H1 (cell line): ENCODE measurements at regions not wholly inside any gene's neighbourhood (a gene's known extent, or its start where the extent isn't known, plus 50 kb on each side); places are given as distances from the start of the nearest gene placed in this dataset.

ENCODE experiments used
- CTCF ChIA-PET: fragments of 300-600 bp; sonication (Branson Sonifier 250); formaldehyde crosslinking; loops from one replicate; lab custom pipeline; 2021; ENCODE audit not compliant: partially characterized antibody; lab: Charles Lee
- POLR2A ChIA-PET: fragments of 300-600 bp; sonication (Branson Sonifier 250); formaldehyde crosslinking; loops from one replicate; lab custom pipeline; 2021; ENCODE audit warnings: inconsistent platforms; ENCODE audit not compliant: partially characterized antibody; lab: Charles Lee
- DNase-seq, 2 experiments: peaks; one replicate each; pipeline versions ENCODE4 v3.0.0 to v3.0.0-alpha.2; 2010 to 2022; ENCODE audit warnings: low spot score in 2 of 2, low read depth in 1 of 2, mixed read lengths in 1 of 2
- FAIRE-seq: peaks from 2 replicates; lab custom pipeline; 2011; peaks lifted over from hg19 to GRCh38; lab: Jason Lieb, UNC
- H2AFZ ChIP-seq: 2 replicates; pipeline ENCODE4 v1.8.1; 2012; ENCODE audit warnings: low read length, inconsistent platforms
- H2AK5ac ChIP-seq: 2 replicates; pipeline ENCODE4 v1.6.1; 2013; ENCODE audit warnings: low read depth, low read length
- H2BK120ac ChIP-seq: replicated peaks from 2 replicates; pipeline ENCODE3; 2013; ENCODE audit warnings: low read depth, low read length, inconsistent platforms
- H2BK12ac ChIP-seq: 2 replicates; pipeline ENCODE4 v1.6.1; 2013; ENCODE audit warnings: low read depth, low read length
- H2BK15ac ChIP-seq: 2 replicates; pipeline ENCODE4 v1.6.1; 2013; ENCODE audit warnings: low read length
- H2BK20ac ChIP-seq: 2 replicates; pipeline ENCODE4 v1.6.1; 2013; ENCODE audit warnings: low read length
- H2BK5ac ChIP-seq: 2 replicates; pipeline ENCODE4 v1.6.1; 2013; ENCODE audit warnings: low read depth, low read length
- H3K14ac ChIP-seq: 2 replicates; pipeline ENCODE4 v1.6.1; 2013; ENCODE audit warnings: inconsistent platforms; ENCODE audit not compliant: insufficient read length
- H3K18ac ChIP-seq: 2 replicates; pipeline ENCODE4 v1.6.1; 2013; ENCODE audit warnings: low read length; ENCODE audit errors: extremely low read depth
- H3K23ac ChIP-seq: 2 replicates; pipeline ENCODE4 v1.6.1; 2013; ENCODE audit warnings: inconsistent platforms; ENCODE audit not compliant: insufficient read length
- H3K23me2 ChIP-seq: 2 replicates; pipeline ENCODE4 v1.6.1; 2013; ENCODE audit warnings: low read depth, low read length
- H3K27ac ChIP-seq: 2 replicates; pipeline ENCODE4 v1.6.1; 2011; ENCODE audit warnings: low read depth, low read length, inconsistent platforms
- H3K27me3 ChIP-seq, 4 experiments: replicated peaks in 1 of 4; 1 replicate in 1 of 4; 2 replicates in 3 of 4; pipeline versions ENCODE4 v1.6.1 to v1.8.1; 2011 to 2013; ENCODE audit warnings: low read length in 3 of 4, mild to moderate bottlenecking in 3 of 4, inconsistent platforms in 2 of 4, mixed read lengths in 2 of 4, moderate library complexity in 1 of 4; ENCODE audit not compliant: control insufficient read depth in 3 of 4, insufficient read depth in 3 of 4; ENCODE audit errors: extremely low read depth in 1 of 4
- H3K36me3 ChIP-seq, 4 experiments: 2 replicates each; pipeline versions ENCODE4 v1.6.1 to v1.8.1; 2011 to 2013; ENCODE audit warnings: mild to moderate bottlenecking in 4 of 4, low read length in 3 of 4, moderate library complexity in 2 of 4, control low read depth in 1 of 4, inconsistent platforms in 1 of 4; ENCODE audit not compliant: insufficient read depth in 4 of 4, control insufficient read depth in 2 of 4
- H3K4ac ChIP-seq: replicated peaks from 2 replicates; pipeline ENCODE3; 2013; ENCODE audit warnings: low read length, low read depth, mixed read lengths, inconsistent platforms; ENCODE audit not compliant: insufficient read length
- H3K4me1 ChIP-seq, 4 experiments: replicated peaks in 1 of 4; 1 replicate in 1 of 4; 2 replicates in 3 of 4; pipeline versions ENCODE4 v1.6.1 to v1.8.1; 2011 to 2013; ENCODE audit warnings: low read length in 3 of 4, inconsistent platforms in 2 of 4, mixed read lengths in 1 of 4; ENCODE audit not compliant: insufficient read depth in 4 of 4, control insufficient read depth in 3 of 4
- H3K4me2 ChIP-seq, 2 experiments: 2 replicates each; pipeline versions ENCODE4 v1.6.1 to v1.8.1; 2011 to 2013; ENCODE audit warnings: low read depth in 2 of 2, low read length in 2 of 2, control low read depth in 1 of 2, inconsistent platforms in 1 of 2, mild to moderate bottlenecking in 1 of 2; ENCODE audit not compliant: insufficient read depth in 1 of 2
- H3K4me3 ChIP-seq, 4 experiments: fragments of 200-600, 300-600 bp in 1 of 4; sonication (generic), shearing (Covaris generic), sonication (Bioruptor Twin) in 1 of 4; 2 replicates each; pipeline versions ENCODE4 v1.5.1 to v1.8.1; 2011 to 2016; ENCODE audit warnings: low read length in 4 of 4, low read depth in 3 of 4, control low read depth in 2 of 4, inconsistent platforms in 2 of 4, mild to moderate bottlenecking in 2 of 4, mixed read lengths in 1 of 4, moderate library complexity in 1 of 4; ENCODE audit not compliant: insufficient read depth in 2 of 4; ENCODE audit errors: extremely low read depth in 1 of 4
- H3K56ac ChIP-seq: replicated peaks from 2 replicates; pipeline ENCODE3; 2013; ENCODE audit warnings: low read depth, mild to moderate bottlenecking, mixed read lengths, low read length, inconsistent platforms; ENCODE audit not compliant: insufficient read length
- H3K79me1 ChIP-seq: 2 replicates; pipeline ENCODE4 v1.6.1; 2013; ENCODE audit warnings: low read depth, low read length, control low read depth
- H3K79me2 ChIP-seq, 2 experiments: 2 replicates each; pipeline versions ENCODE4 v1.6.1 to v1.8.1; 2012 to 2013; ENCODE audit warnings: low read length in 2 of 2, mild to moderate bottlenecking in 2 of 2, inconsistent platforms in 1 of 2; ENCODE audit not compliant: insufficient read depth in 2 of 2, control insufficient read depth in 1 of 2
- H3K9ac ChIP-seq, 4 experiments: replicated peaks in 1 of 4; 1 replicate in 1 of 4; 2 replicates in 3 of 4; pipeline versions ENCODE4 v1.6.1 to v1.8.1; 2011 to 2013; ENCODE audit warnings: low read depth in 3 of 4, low read length in 3 of 4, control low read depth in 2 of 4, mild to moderate bottlenecking in 2 of 4, moderate library complexity in 2 of 4, inconsistent platforms in 1 of 4; ENCODE audit errors: extremely low read depth in 1 of 4
- H3K9me3 ChIP-seq, 2 experiments: 2 replicates each; pipeline versions ENCODE4 v1.6.1 to v1.8.1; 2012 to 2013; ENCODE audit warnings: mild to moderate bottlenecking in 2 of 2, moderate library complexity in 2 of 2, control low read depth in 1 of 2, inconsistent platforms in 1 of 2, low read depth in 1 of 2, low read length in 1 of 2, mixed read lengths in 1 of 2; ENCODE audit not compliant: insufficient read depth in 2 of 2
- H4K20me1 ChIP-seq, 2 experiments: replicated peaks in 1 of 2; 2 replicates each; pipeline versions ENCODE3 to v1.8.1; 2011 to 2013; ENCODE audit warnings: inconsistent platforms in 2 of 2, low read length in 2 of 2, mild to moderate bottlenecking in 1 of 2; ENCODE audit not compliant: insufficient read depth in 2 of 2, control insufficient read depth in 1 of 2
- H4K5ac ChIP-seq: 2 replicates; pipeline ENCODE4 v1.6.1; 2013; ENCODE audit warnings: low read length, low read depth, mixed read lengths, inconsistent platforms; ENCODE audit not compliant: insufficient read length
- H4K8ac ChIP-seq: 2 replicates; pipeline ENCODE4 v1.8.0; 2013; ENCODE audit warnings: mild to moderate bottlenecking, moderate library complexity, low read length, inconsistent platforms; ENCODE audit not compliant: insufficient read depth; ENCODE audit errors: extremely low read depth
- H4K91ac ChIP-seq: replicated peaks from 2 replicates; pipeline ENCODE3; 2013; ENCODE audit warnings: low read length, mixed read lengths, inconsistent platforms; ENCODE audit not compliant: insufficient read length
- EZH2 ChIP-seq: fragments of 200-600 bp; sonication (generic); IDR thresholded peaks from 2 replicates; pipeline ENCODE4 v1.7.1; 2012; ENCODE audit warnings: low read depth, mild to moderate bottlenecking, moderate library complexity, low read length, inconsistent platforms; ENCODE audit not compliant: severe bottlenecking
- TBP ChIP-seq: IDR thresholded peaks from 2 replicates; pipeline ENCODE4 v1.6.1; 2011; ENCODE audit warnings: low read depth, low read length, improper control_type of control experiment
- WGBS, 2 experiments: shearing (Covaris generic) in 1 of 2; methylation state at CpG; one replicate each; pipeline versions ENCODE4 v1.1.6 to v1.1.7; 2013 to 2015; ENCODE audit warnings: low lambda C conversion rate in 2 of 2, mixed read lengths in 2 of 2, inconsistent platforms in 1 of 2, low coverage in 1 of 2, missing lambda C conversion rate in 1 of 2; ENCODE audit not compliant: insufficient replicate concordance in 2 of 2, insufficient coverage in 1 of 2, insufficient read length in 1 of 2; ENCODE audit errors: extremely low coverage in 1 of 2, missing lambda C conversion rate in 1 of 2; 5-methylcytosine and 5-hydroxymethylcytosine counted together

DNA sequence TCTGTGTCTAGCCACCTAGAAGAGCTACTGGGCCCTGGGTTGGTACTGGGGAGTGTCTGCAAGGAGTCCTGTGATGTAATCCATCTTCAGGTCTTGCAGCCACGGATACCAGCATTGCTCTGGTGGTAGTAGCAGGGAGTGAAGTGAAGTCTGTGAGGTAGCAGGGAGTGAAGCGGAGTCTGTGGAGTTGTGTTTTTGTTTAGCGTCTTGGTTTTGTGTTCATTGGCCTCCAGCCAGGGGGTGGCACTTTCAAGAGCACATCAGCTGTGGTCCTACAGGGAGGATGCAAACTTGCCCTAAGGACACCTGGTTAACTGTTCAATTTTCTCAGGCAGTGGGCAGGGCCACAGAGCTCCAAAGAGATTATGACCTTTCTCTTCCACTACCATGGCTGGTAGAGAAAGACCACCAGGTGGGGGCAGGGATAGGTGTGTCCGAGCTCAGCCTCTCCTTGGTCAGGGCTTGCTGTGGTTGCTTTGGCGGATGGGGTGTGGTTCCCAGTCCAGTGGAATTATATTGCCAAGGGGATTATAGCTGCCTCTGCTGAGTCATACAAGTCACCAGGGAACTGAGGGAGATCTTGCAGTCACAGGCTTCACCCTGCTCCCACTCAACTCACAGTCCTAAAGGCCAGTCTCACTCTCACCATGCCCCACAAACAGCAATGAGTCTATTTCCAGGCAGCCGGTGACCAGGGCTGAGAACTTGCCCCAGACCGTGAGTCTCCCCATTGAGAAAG is 424.7 kb downstream of the ZBBX start:
- Histone ChIP-seq H3K4me3 (no peak overlapping the region), H2AK5ac (no peak overlapping the region), H3K9me3 (no peaks in the 10 kb centered on the region), H3K27ac (no peak overlapping the region), H4K91ac (no peak overlapping the region), H3K4ac (no peak overlapping the region), H3K23me2 (no peaks in the 10 kb centered on the region), H3K9ac (no peak overlapping the region), H3K4me1 (no peaks in the 10 kb centered on the region), H2BK120ac (no peak overlapping the region), H3K79me2 (no peaks in the 10 kb centered on the region), H4K5ac (no peak overlapping the region), H3K18ac (no peak overlapping the region), H2AFZ (no peak overlapping the region), H3K4me2 (no peak overlapping the region), H3K27me3 (no peaks in the 10 kb centered on the region), H2BK15ac (no peak overlapping the region), H3K23ac (no peak overlapping the region), H2BK12ac (no peak overlapping the region), H2BK20ac (no peak overlapping the region), H2BK5ac (no peak overlapping the region; the same call in 1 of the 2 replicates), H3K56ac (no peak overlapping the region), H4K8ac (no peak overlapping the region), H4K20me1 (no peaks in the 10 kb centered on the region), H3K36me3 (no peaks in the 10 kb centered on the region), H3K14ac (no peak overlapping the region), H3K79me1 (no peaks in the 10 kb centered on the region)
- WGBS, 2 experiments, result 94% methylated on average over 7 of the region's 7 CpGs; no CpG with 5 or more reads in 1 of the 2 experiments
- ChIA-PET POLR2A (no interaction called here), CTCF (no interaction called here)
- FAIRE-seq (no peak), DNase-seq (peak in 1 of 2 experiments; percentile 38)
- no peak for TF ChIP-seq EZH2
- TF ChIP-seq TBP, result no peak
